ENCODE measurements at regions not wholly inside any gene's neighbourhood (a gene's known extent, or its start where the extent isn't known, plus 50 kb on each side); places are given as distances from the start of the nearest gene placed in this dataset.

DNA sequence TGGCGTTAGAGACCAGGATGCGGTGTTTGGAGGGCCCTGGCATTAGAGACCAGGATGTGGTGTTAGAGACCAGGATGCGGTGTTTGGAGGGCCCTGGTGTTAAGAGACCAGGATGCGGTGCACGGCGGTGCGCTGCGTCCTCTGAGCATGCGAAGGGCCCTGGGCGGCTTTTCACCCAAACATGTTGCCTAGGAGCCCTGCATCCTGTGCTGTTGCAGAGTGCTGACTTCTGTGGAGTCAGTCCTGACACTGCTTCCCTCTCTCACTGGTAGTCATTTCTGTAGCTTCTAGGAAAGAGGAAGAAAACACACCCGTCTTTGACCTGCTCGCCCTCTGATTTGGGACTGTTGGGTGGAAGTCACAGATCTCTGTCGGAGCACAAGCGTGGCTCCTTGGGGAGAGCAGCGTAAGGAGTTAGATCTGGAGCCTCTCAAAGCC lies 141.2 kb downstream of the LAT start:
- no peak for TF ChIP-seq CTCF (IDR thresholded peaks at IDR 0.05)

GRCh38 chr16:29124828-29125227 lies 140.0 kb downstream of the LAT start:
- no peak for TF ChIP-seq CTCF (IDR thresholded peaks at IDR 0.05)

- no peak for TF ChIP-seq CTCF (IDR thresholded peaks at IDR 0.05)
Observed at GRCh38 chr16:29117631-29118030, 132.8 kb downstream of the LAT start.

DNA sequence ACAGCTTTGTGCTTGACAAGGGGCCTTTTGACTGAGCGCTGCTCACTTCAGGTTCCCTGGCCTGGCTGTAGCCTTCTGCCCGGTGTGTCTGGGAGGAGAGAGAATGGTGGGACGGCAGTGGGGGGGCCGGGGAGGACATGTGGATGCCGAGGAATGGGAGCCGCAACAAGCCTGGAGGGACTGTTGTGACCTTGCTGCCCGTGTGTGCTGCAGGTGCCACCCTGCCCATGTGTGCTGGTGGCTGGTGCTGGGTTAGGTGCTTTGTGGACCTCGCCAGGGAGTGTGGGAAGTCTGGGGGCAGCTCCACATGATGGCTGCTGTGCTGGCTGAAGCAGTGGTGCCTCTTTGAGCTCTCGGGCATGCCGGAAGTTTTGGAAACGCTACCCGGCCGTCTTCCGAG lies 132.1 kb downstream of the LAT start:
- no peak for TF ChIP-seq CTCF (IDR thresholded peaks at IDR 0.05)

DNA sequence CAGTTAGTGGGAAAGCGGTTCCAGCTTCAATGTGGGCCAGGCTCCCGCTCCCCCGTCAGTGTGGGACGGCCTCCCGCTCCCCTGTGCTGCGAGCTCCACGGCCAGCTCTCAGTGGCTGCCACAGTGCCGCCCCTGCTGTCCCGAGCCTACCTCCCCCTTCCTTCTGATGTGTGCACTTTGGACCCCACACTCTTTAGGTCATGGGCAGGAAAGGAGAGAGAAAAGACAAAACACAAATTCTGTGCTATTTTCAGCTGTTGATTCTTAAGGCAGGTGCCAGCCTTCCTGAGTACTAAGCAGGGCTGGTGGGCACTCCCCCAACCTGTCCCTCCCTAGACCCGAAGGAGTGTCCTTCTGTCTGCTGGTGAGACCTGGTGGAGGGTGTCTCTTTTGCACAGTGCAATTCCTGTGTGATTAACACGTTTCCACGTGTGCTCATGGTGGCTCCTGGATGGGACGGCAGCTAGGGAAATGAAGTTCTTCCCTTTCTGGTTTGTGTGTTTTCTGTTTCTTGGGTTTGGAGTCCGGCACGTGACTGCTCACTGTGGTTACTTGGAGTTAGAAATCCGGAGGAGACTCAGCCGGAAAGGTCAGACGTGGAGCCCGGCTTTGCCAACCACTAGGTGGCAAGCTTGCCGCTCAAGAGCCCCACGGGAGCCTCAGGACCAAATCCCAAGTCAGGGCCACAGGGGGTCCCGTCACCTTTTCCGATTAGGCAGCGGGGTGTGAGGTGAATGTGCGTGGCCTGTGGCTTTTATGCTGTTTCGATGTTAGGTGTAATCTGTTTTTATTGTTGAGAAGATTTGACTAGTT lies 130.3 kb downstream of the LAT start:
- peak; percentile 67 for TF ChIP-seq CTCF (IDR thresholded peaks at IDR 0.05)

- TF ChIP-seq CTCF (IDR thresholded peaks at IDR 0.05), result no peak
Observed at GRCh38 chr16:29114574-29114973, 129.7 kb downstream of the LAT start.

- no peak for TF ChIP-seq CTCF (IDR thresholded peaks at IDR 0.05)
Observed at GRCh38 chr16:29112755-29113347, 128.0 kb downstream of the LAT start.
